ENCODE measurements at regions not wholly inside any gene's neighbourhood (a gene's known extent, or its start where the extent isn't known, plus 50 kb on each side); places are given as distances from the start of the nearest gene placed in this dataset.
A peak's percentile ranks its signal among the peaks of the same experiment; 100 is the strongest.

- no peak overlapping the region for H3K4me3 ChIP-seq (ENCODE audit: low read depth, low read length)
- no peak for DNase-seq (ENCODE audit: low read depth)
- TF ChIP-seq, protein P1, sequence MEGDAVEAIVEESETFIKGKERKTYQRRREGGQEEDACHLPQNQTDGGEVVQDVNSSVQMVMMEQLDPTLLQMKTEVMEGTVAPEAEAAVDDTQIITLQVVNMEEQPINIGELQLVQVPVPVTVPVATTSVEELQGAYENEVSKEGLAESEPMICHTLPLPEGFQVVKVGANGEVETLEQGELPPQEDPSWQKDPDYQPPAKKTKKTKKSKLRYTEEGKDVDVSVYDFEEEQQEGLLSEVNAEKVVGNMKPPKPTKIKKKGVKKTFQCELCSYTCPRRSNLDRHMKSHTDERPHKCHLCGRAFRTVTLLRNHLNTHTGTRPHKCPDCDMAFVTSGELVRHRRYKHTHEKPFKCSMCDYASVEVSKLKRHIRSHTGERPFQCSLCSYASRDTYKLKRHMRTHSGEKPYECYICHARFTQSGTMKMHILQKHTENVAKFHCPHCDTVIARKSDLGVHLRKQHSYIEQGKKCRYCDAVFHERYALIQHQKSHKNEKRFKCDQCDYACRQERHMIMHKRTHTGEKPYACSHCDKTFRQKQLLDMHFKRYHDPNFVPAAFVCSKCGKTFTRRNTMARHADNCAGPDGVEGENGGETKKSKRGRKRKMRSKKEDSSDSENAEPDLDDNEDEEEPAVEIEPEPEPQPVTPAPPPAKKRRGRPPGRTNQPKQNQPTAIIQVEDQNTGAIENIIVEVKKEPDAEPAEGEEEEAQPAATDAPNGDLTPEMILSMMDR (IDR thresholded peaks at IDR 0.05; ENCODE audit: low read depth, low read length) = no peak
- TF ChIP-seq, protein P2, sequence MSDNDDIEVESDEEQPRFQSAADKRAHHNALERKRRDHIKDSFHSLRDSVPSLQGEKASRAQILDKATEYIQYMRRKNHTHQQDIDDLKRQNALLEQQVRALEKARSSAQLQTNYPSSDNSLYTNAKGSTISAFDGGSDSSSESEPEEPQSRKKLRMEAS (IDR thresholded peaks at IDR 0.05; ENCODE audit: low read depth, low read length) = no peak
- TF ChIP-seq MYC (IDR thresholded peaks at IDR 0.05; ENCODE audit: low read depth, low read length) (no peak), POLR2A (IDR thresholded peaks at IDR 0.05; ENCODE audit: extremely low read depth, insufficient read length) (no peak)
Observed at GRCh38 chr12:127340381-127340780, 926.6 kb upstream of the TMEM132C start.

DNA sequence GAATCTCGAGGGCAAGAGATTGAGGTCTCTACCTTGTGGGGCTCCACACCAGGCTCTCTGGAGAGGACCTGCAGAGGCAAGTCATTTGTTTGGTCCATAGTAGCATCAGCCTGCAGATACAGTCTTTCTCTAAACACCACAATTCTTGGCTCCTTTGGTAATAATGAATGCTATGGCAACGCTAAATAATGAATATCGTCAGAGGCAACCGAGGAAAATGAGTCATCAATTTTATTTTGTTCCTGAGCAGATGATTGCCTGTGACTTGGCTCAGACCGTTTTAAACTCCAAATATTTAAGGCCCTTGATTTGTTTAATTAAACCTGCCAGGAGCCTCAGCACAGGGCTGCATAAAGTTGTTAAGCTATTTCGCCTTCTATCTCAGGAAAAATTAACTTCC, 924.1 kb upstream of the TMEM132C start:
- no peak overlapping the region for H3K4me3 ChIP-seq (ENCODE audit: low read depth, low read length)
- no peak for TF ChIP-seq MYC (IDR thresholded peaks at IDR 0.05; ENCODE audit: low read depth, low read length)
- TF ChIP-seq POLR2A (IDR thresholded peaks at IDR 0.05; ENCODE audit: extremely low read depth, insufficient read length) = no peak
- TF ChIP-seq, protein P2 (IDR thresholded peaks at IDR 0.05; ENCODE audit: low read depth, low read length) = no peak
- TF ChIP-seq, protein P1 (IDR thresholded peaks at IDR 0.05; ENCODE audit: low read depth, low read length) = no peak
- DNase-seq (ENCODE audit: low read depth) = no peak

DNA sequence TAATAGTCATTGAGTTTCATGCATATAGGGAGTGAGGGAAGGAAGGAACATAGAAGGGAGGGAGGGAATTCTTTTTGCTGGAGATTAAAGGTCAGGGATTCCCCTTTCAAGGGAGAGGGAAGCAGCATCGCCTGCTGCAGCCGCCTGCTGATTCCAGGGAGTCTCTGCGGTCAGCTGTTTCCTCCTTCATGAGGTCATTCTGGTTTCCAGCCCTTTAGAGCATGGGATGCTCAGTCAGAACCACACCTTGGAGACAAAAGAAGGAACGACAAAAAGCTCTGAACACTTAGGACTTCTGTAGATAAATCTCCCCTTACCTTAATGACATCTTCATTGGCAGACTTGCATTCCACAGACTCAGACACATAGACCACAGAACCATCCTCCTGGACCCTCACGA, 923.0 kb upstream of the TMEM132C start:
- TF ChIP-seq, protein P1 (IDR thresholded peaks at IDR 0.05; ENCODE audit: low read depth, low read length) = no peak
- TF ChIP-seq POLR2A (IDR thresholded peaks at IDR 0.05; ENCODE audit: extremely low read depth, insufficient read length) (no peak), MYC (IDR thresholded peaks at IDR 0.05; ENCODE audit: low read depth, low read length) (no peak)
- TF ChIP-seq, protein P2 (IDR thresholded peaks at IDR 0.05; ENCODE audit: low read depth, low read length) = no peak
- DNase-seq (ENCODE audit: low read depth) = no peak

DNA sequence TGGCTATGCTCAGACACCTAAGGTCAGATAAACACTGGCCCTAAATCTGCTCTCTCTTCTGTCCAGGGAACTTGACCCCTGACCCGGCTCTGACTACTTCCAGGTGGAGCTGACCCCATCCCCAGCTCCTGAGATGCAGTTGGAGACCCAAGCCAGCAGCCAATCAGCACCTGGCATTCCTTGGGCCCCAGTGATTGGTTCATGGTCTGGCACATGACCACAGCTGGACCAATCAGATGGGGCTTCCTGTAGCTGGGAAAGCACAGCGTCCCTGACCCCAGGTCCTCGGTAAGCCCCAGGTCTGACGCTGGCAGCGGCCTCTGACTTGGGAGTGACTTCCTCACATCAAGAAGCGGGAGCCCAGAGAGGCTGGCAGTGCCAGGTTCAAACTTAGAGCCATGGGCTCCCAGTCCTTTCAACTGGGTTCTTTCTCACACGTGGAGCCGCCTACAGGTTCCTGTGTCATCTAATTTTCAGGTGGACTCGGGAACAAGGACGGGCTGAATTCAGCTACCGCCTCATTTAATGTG, 915.4 kb upstream of the TMEM132C start:
- no peak for TF ChIP-seq MYC (IDR thresholded peaks at IDR 0.05; ENCODE audit: low read depth, low read length)
- TF ChIP-seq, protein P1 (IDR thresholded peaks at IDR 0.05; ENCODE audit: low read depth, low read length) = no peak
- no peak for TF ChIP-seq POLR2A (IDR thresholded peaks at IDR 0.05; ENCODE audit: extremely low read depth, insufficient read length)
- TF ChIP-seq, protein P2 (IDR thresholded peaks at IDR 0.05; ENCODE audit: low read depth, low read length) = no peak
- no peak overlapping the region for H3K4me3 ChIP-seq (ENCODE audit: low read depth, low read length)
- no peak for DNase-seq (ENCODE audit: low read depth)

More for the DNA sequence above, 923.0 kb upstream of the TMEM132C start:
- H3K4me3 ChIP-seq (ENCODE audit: low read depth, low read length) = no peak overlapping the region

- TF ChIP-seq, protein P1 (IDR thresholded peaks at IDR 0.05; ENCODE audit: low read depth, low read length) = peak; percentile 48
- TF ChIP-seq, protein P2 (IDR thresholded peaks at IDR 0.05; ENCODE audit: low read depth, low read length) = no peak
- TF ChIP-seq MYC (IDR thresholded peaks at IDR 0.05; ENCODE audit: low read depth, low read length) (no peak), POLR2A (IDR thresholded peaks at IDR 0.05; ENCODE audit: extremely low read depth, insufficient read length) (no peak)
- no peak overlapping the region for H3K4me3 ChIP-seq (ENCODE audit: low read depth, low read length)
- DNase-seq (ENCODE audit: low read depth) = peak; percentile 23
Observed at GRCh38 chr12:127355061-127355841, 911.7 kb upstream of the TMEM132C start.
